GM23338 (cell line): ENCODE measurements at regions not wholly inside any gene's neighbourhood (a gene's known extent, or its start where the extent isn't known, plus 50 kb on each side); places are given as distances from the start of the nearest gene placed in this dataset.

ENCODE experiments used
- ATAC-seq: fragments of 200-7000 bp; cut with Tn5 transposase; 3 replicates; pipeline ENCODE4 v1.9.1; 2020
- DNase-seq: peaks from one replicate; pipeline ENCODE4 v3.0.0-alpha.2; 2015; ENCODE audit warnings: low spot score
- H2AFZ ChIP-seq: fragments of 200-600 bp; sonication (generic); 2 replicates; pipeline ENCODE4 v1.8.0; 2016; ENCODE audit warnings: antibody characterized with exemption, mild to moderate bottlenecking, moderate library complexity
- H3F3A ChIP-seq: fragments of 200-600 bp; sonication (generic); replicated peaks from 2 replicates; pipeline ENCODE4 v1.8.0; 2017; ENCODE audit warnings: antibody characterized with exemption, mixed run types, low read depth
- H3K27ac ChIP-seq: fragments of 200-600 bp; sonication (generic); 2 replicates; pipeline ENCODE4 v1.6.1; 2016; ENCODE audit warnings: low read depth
- H3K27me3 ChIP-seq: fragments of 200-600 bp; sonication (generic); 2 replicates; pipeline ENCODE4 v1.8.0; 2016; ENCODE audit warnings: mild to moderate bottlenecking, mixed run types, moderate library complexity; ENCODE audit not compliant: insufficient read depth
- H3K36me3 ChIP-seq: fragments of 200-600 bp; sonication (generic); 2 replicates; pipeline ENCODE4 v1.8.0; 2016; ENCODE audit warnings: mild to moderate bottlenecking; ENCODE audit not compliant: insufficient read depth
- H3K4me1 ChIP-seq: fragments of 200-600 bp; sonication (generic); 2 replicates; pipeline ENCODE4 v1.8.0; 2016; ENCODE audit warnings: mild to moderate bottlenecking, moderate library complexity; ENCODE audit not compliant: insufficient read depth
- H3K4me2 ChIP-seq: fragments of 200-600 bp; sonication (generic); 2 replicates; pipeline ENCODE4 v1.7.1; 2017; ENCODE audit warnings: mixed run types
- H3K4me3 ChIP-seq: fragments of 200-600 bp; sonication (generic); 2 replicates; pipeline ENCODE4 v1.6.1; 2016; ENCODE audit warnings: mixed run types
- H3K79me2 ChIP-seq: fragments of 200-600 bp; sonication (generic); replicated peaks from 2 replicates; pipeline ENCODE4 v1.8.0; 2017; ENCODE audit warnings: mild to moderate bottlenecking; ENCODE audit not compliant: insufficient read depth
- H3K9me2 ChIP-seq: fragments of 200-600 bp; sonication (generic); 2 replicates; pipeline ENCODE4 v1.8.0; 2017; ENCODE audit not compliant: insufficient read depth
- H4K20me1 ChIP-seq: fragments of 200-600 bp; sonication (generic); replicated peaks from 2 replicates; pipeline ENCODE4 v1.8.0; 2017; ENCODE audit warnings: mild to moderate bottlenecking; ENCODE audit not compliant: insufficient read depth
- H3K27ac Mint-ChIP-seq: 2 replicates; pipeline ENCODE4 v1.8.0; 2020; ENCODE audit warnings: inconsistent platforms, mild to moderate bottlenecking, moderate library complexity, mixed read lengths
- H3K27me3 Mint-ChIP-seq: 3 replicates; pipeline ENCODE4 v1.8.0; 2022; ENCODE audit warnings: low read depth, mild to moderate bottlenecking, moderate library complexity, mixed read lengths, inconsistent platforms; ENCODE audit not compliant: insufficient read depth, poor library complexity
- H3K36me3 Mint-ChIP-seq: 3 replicates; pipeline ENCODE4 v1.8.0; 2021; ENCODE audit warnings: low read depth, mild to moderate bottlenecking, inconsistent platforms, moderate library complexity, mixed read lengths
- H3K4me1 Mint-ChIP-seq: 3 replicates; pipeline ENCODE4 v1.8.0; 2020; ENCODE audit warnings: mild to moderate bottlenecking, inconsistent platforms, mixed read lengths
- H3K4me3 Mint-ChIP-seq: 3 replicates; pipeline ENCODE4 v1.8.0; 2021; ENCODE audit warnings: moderate library complexity, mild to moderate bottlenecking, inconsistent platforms, mixed read lengths
- H3K9me3 Mint-ChIP-seq: 3 replicates; pipeline ENCODE4 v1.8.0; 2020; ENCODE audit warnings: moderate library complexity, mild to moderate bottlenecking, inconsistent platforms, mixed read lengths
- CTCF ChIP-seq, 2 experiments: fragments of 200-600 bp in 1 of 2; sonication (generic) in 1 of 2; conservative IDR thresholded peaks; 2 replicates each; pipeline versions ENCODE4 v1.5.1 to v1.6.1; 2016 to 2017; ENCODE audit warnings: antibody characterized with exemption in 2 of 2, low read depth in 2 of 2, mild to moderate bottlenecking in 2 of 2, moderate library complexity in 1 of 2
- ZNF114 ChIP-seq: fragments of 250-450 bp; sonication (Bioruptor Pico); IDR thresholded peaks from 2 replicates; pipeline ENCODE4 v1.5.0; 2020; ENCODE audit warnings: mild to moderate bottlenecking, moderate library complexity
- ZNF462 ChIP-seq: fragments of 250-450 bp; sonication (Bioruptor Pico); IDR thresholded peaks from 2 replicates; pipeline ENCODE4 v1.5.0; 2020; ENCODE audit warnings: mild to moderate bottlenecking, moderate library complexity

GRCh38 chr21:20440338-20440737, 557.9 kb upstream of the NCAM2 start:
- no peak overlapping the region for H2AFZ ChIP-seq
- H3K4me2 ChIP-seq, result no peak overlapping the region
- H3K27ac ChIP-seq, result no peak overlapping the region
- no peak for ATAC-seq
- no peak for DNase-seq
- no peak overlapping the region for H3K27ac Mint-ChIP-seq
- TF ChIP-seq ZNF462 (CRISPR knock-in tag), result no peak
- H3K79me2 ChIP-seq, result no peaks in the 10 kb centered on the region
- peaks cover 2% of the 10 kb centered on the region for H3K27me3 Mint-ChIP-seq
- no peaks in the 10 kb centered on the region for H4K20me1 ChIP-seq
- peaks cover 5% of the 10 kb centered on the region; the same call in 1 of the 2 replicates for H3K9me2 ChIP-seq
- H3F3A ChIP-seq, result no peaks in the 10 kb centered on the region
- no peak overlapping the region for H3K4me3 Mint-ChIP-seq
- no peaks in the 10 kb centered on the region for H3K4me1 ChIP-seq
- peaks cover 6% of the 10 kb centered on the region; the same call in 1 of the 3 replicates for H3K4me1 Mint-ChIP-seq
- H3K9me3 Mint-ChIP-seq, result peaks cover 7% of the 10 kb centered on the region; the same call in 2 of the 3 replicates
- H3K4me3 ChIP-seq, result no peak overlapping the region
- no peaks in the 10 kb centered on the region for H3K36me3 ChIP-seq
- H3K27me3 ChIP-seq, result no peaks in the 10 kb centered on the region
- peaks cover 3% of the 10 kb centered on the region; the same call in 1 of the 3 replicates for H3K36me3 Mint-ChIP-seq

- H3K36me3 Mint-ChIP-seq, result peaks cover 3% of the 10 kb centered on the region; the same call in 1 of the 3 replicates
- Histone ChIP-seq H3K27me3 (no peaks in the 10 kb centered on the region), H3K36me3 (no peaks in the 10 kb centered on the region), H3K4me1 (no peaks in the 10 kb centered on the region), H3K9me2 (peaks cover 2% of the 10 kb centered on the region; the same call in 1 of the 2 replicates), H3K27ac (no peak overlapping the region), H3F3A (no peaks in the 10 kb centered on the region), H4K20me1 (no peaks in the 10 kb centered on the region), H3K79me2 (no peaks in the 10 kb centered on the region), H3K4me3 (no peak overlapping the region), H2AFZ (no peak overlapping the region), H3K4me2 (no peak overlapping the region)
- peaks cover 6% of the 10 kb centered on the region; the same call in 1 of the 3 replicates for H3K4me1 Mint-ChIP-seq
- peak; percentile 74 to 92 for TF ChIP-seq CTCF (conservative IDR thresholded peaks at IDR 0.05; ENCODE audit: low read depth in 2 of 2)
- TF ChIP-seq ZNF114 (CRISPR knock-in tag), result no peak
- H3K4me3 Mint-ChIP-seq, result no peak overlapping the region
- H3K9me3 Mint-ChIP-seq, result peaks cover 7% of the 10 kb centered on the region; the same call in 2 of the 3 replicates
- peak; percentile 76 for DNase-seq
- H3K27me3 Mint-ChIP-seq, result peaks cover 2% of the 10 kb centered on the region
- ATAC-seq, result peak; percentile 81
- no peak overlapping the region; the same call in 1 of the 2 replicates for H3K27ac Mint-ChIP-seq
These were observed 554.6 kb upstream of the NCAM2 start for GRCh38 chr21:20443558-20444155.
